HepG2 (cell line): ENCODE measurements at regions not wholly inside any gene's neighbourhood (a gene's known extent, or its start where the extent isn't known, plus 50 kb on each side); places are given as distances from the start of the nearest gene placed in this dataset.
A peak's percentile ranks its signal among the peaks of the same experiment; 100 is the strongest.

Experiments
- ATAC-seq: fragments of 200-7000 bp; cut with Tn5 transposase; 3 replicates; pipeline ENCODE4 v1.9.1; 2020; ENCODE audit warnings: mild to moderate bottlenecking, moderate library complexity
- BruUV-seq: library from RNA; stranded (reverse); fragments of 400-500 nt; replicated peaks from 2 replicates; lab custom pipeline; 2021; lab: Mats Ljungman, UMichigan
- CTCF ChIA-PET: fragments of 300-600 bp; formaldehyde crosslinking; extraction: SDS; loops from one replicate; lab custom pipeline; 2021; ENCODE audit warnings: low total read pairs, inconsistent platforms, low intra/inter-chr PET ratio; lab: Yijun Ruan, JAX
- POLR2A ChIA-PET: fragments of 350-600 bp; sonication (Branson Sonifier 250); formaldehyde crosslinking; loops from one replicate; lab custom pipeline; 2020; ENCODE audit warnings: antibody characterized with exemption, inconsistent platforms; lab: Yijun Ruan, JAX
- DNase-seq: peaks from one replicate; pipeline ENCODE4 v3.0.0-alpha.2; 2015; ENCODE audit warnings: low spot score
- FAIRE-seq: peaks from 3 replicates; lab custom pipeline; 2011; peaks lifted over from hg19 to GRCh38; lab: Jason Lieb, UNC
- H2AFZ ChIP-seq: one replicate; pipeline ENCODE4 v1.6.1; 2011; ENCODE audit warnings: low read length, inconsistent platforms
- H3K27ac ChIP-seq: fragments of 300-600 bp; 3 replicates; pipeline ENCODE4 v1.8.0; 2011; ENCODE audit warnings: mixed run types, mild to moderate bottlenecking, mixed read lengths, low read length, inconsistent platforms; ENCODE audit not compliant: insufficient read depth; ENCODE audit errors: extremely low read length
- H3K27me3 ChIP-seq, 2 experiments: fragments of 200-600 bp in 1 of 2; 2 replicates in 1 of 2; 3 replicates in 1 of 2; pipeline versions ENCODE4 v1.6.0 to v1.8.0; 2011; ENCODE audit warnings: low read length in 2 of 2, mild to moderate bottlenecking in 2 of 2, moderate library complexity in 2 of 2, inconsistent platforms in 1 of 2; ENCODE audit not compliant: insufficient read depth in 2 of 2, control insufficient read depth in 1 of 2
- H3K36me3 ChIP-seq, 2 experiments: fragments of 200-600 bp in 1 of 2; replicated peaks in 1 of 2; 2 replicates in 1 of 2; 3 replicates in 1 of 2; pipeline versions ENCODE4 v1.5.1 to v1.8.0; 2011; ENCODE audit warnings: low read length in 2 of 2, inconsistent platforms in 1 of 2; ENCODE audit not compliant: insufficient read depth in 2 of 2, control insufficient read depth in 1 of 2
- H3K4me1 ChIP-seq: 2 replicates; pipeline ENCODE4 v1.5.1; 2012; ENCODE audit warnings: low read length, inconsistent platforms; ENCODE audit not compliant: insufficient read depth
- H3K4me2 ChIP-seq: 2 replicates; pipeline ENCODE4 v1.6.0; 2011; ENCODE audit warnings: low read depth, low read length, inconsistent platforms
- H3K4me3 ChIP-seq, 3 experiments: fragments of 200-600 bp in 1 of 3; sonication (generic), shearing (Covaris generic) in 1 of 3; replicated peaks in 1 of 3; 2 replicates each; pipeline ENCODE4 v1.5.1; 2011 to 2016; ENCODE audit warnings: low read length in 3 of 3, inconsistent platforms in 2 of 3, low read depth in 2 of 3, mild to moderate bottlenecking in 2 of 3, control low read depth in 1 of 3, mixed read lengths in 1 of 3; ENCODE audit not compliant: insufficient read depth in 1 of 3
- H3K79me2 ChIP-seq: one replicate; pipeline ENCODE4 v1.6.1; 2011; ENCODE audit warnings: low read length, inconsistent platforms; ENCODE audit not compliant: insufficient read depth
- H3K9ac ChIP-seq: 2 replicates; pipeline ENCODE4 v1.6.0; 2011; ENCODE audit warnings: mild to moderate bottlenecking, low read depth, low read length, inconsistent platforms; ENCODE audit not compliant: insufficient read depth
- H3K9me3 ChIP-seq: 2 replicates; pipeline ENCODE4 v1.5.1; 2012; ENCODE audit warnings: mild to moderate bottlenecking, low read length
- H4K20me1 ChIP-seq: 2 replicates; pipeline ENCODE4 v1.6.0; 2011; ENCODE audit warnings: inconsistent platforms, mild to moderate bottlenecking, low read length, moderate library complexity; ENCODE audit not compliant: insufficient read depth
- ATF7-NPFF ChIP-seq: sonication (generic); formaldehyde crosslinking; IDR thresholded peaks from 2 replicates; pipeline ENCODE4 v1.8.1; 2023; ENCODE audit warnings: mild to moderate bottlenecking, low read depth, missing genetic modification reagents, moderate library complexity
- CC2D1A ChIP-seq: sonication (generic); formaldehyde crosslinking; IDR thresholded peaks from 2 replicates; pipeline ENCODE4 v1.8.1; 2023; ENCODE audit warnings: mild to moderate bottlenecking, missing genetic modification reagents
- CENPX ChIP-seq: sonication (generic); formaldehyde crosslinking; IDR thresholded peaks from 2 replicates; pipeline ENCODE4 v1.9.0; 2021; ENCODE audit warnings: mild to moderate bottlenecking, missing genetic modification reagents, moderate library complexity
- ISX ChIP-seq: sonication (generic); formaldehyde crosslinking; conservative IDR thresholded peaks from 2 replicates; pipeline ENCODE4 v1.5.0; 2020; ENCODE audit warnings: missing genetic modification reagents
- NBN ChIP-seq: fragments of 450-650 bp; conservative IDR thresholded peaks from 2 replicates; pipeline ENCODE4 v1.6.1; 2017
- RFXAP ChIP-seq: sonication (generic); formaldehyde crosslinking; IDR thresholded peaks from 2 replicates; pipeline ENCODE4 v1.4.0; 2020; ENCODE audit warnings: missing genetic modification reagents, borderline replicate concordance
- U2AF1 ChIP-seq: fragments of 200-400 bp; formaldehyde crosslinking; optimal IDR thresholded peaks from 2 replicates; pipeline ENCODE3; 2017; ENCODE audit warnings: mild to moderate bottlenecking, low read depth, low read length
- ZKSCAN1 ChIP-seq: fragments of 150-350 bp; IDR thresholded peaks from 2 replicates; pipeline ENCODE4 v1.6.1; 2014; ENCODE audit warnings: low read length
- ZNF20 ChIP-seq: sonication (generic); formaldehyde crosslinking; IDR thresholded peaks from 2 replicates; pipeline ENCODE4 v1.4.0; 2020; ENCODE audit warnings: mild to moderate bottlenecking, moderate library complexity, missing genetic modification reagents
- ZNF282 ChIP-seq: fragments of 450-650 bp; IDR thresholded peaks from 2 replicates; pipeline ENCODE4 v1.6.1; 2018; ENCODE audit not compliant: partially characterized antibody
- ZNF781 ChIP-seq: sonication (generic); formaldehyde crosslinking; IDR thresholded peaks from 2 replicates; pipeline ENCODE4 v1.5.1; 2020; ENCODE audit warnings: borderline replicate concordance, mild to moderate bottlenecking, missing genetic modification reagents; ENCODE audit errors: not compliant biosample characterization
- WGBS: methylation state at CpG from one replicate; pipeline ENCODE4 v1.1.6; 2017; ENCODE audit warnings: low lambda C conversion rate; 5-methylcytosine and 5-hydroxymethylcytosine counted together
- in situ Hi-C: cut with HindIII; loops from 2 replicates; pipeline ENCODE4 v1.10.0; 2017; ENCODE audit warnings: low pct_unique_long_range_greater_than_20kb; ENCODE audit not compliant: extremely low pct_ligation_motif_present
- intact Hi-C: fragments of 100-400 bp; cut with micrococcal nuclease; formaldehyde crosslinking; loops from one replicate; pipeline ENCODE4 v1.10.0; 2022; ENCODE audit not compliant: unreplicated experiment
- TF ChIP-seq, protein P1 (sequence below): IDR thresholded peaks from 2 replicates; pipeline ENCODE4 v1.6.1; 2016; ENCODE audit warnings: missing biosample characterization, missing genetic modification reagents, low read depth
- TF ChIP-seq, protein P2 (sequence below): sonication (generic); formaldehyde crosslinking; IDR thresholded peaks from 2 replicates; pipeline ENCODE4 v1.5.0; 2020; ENCODE audit warnings: missing genetic modification reagents
- TF ChIP-seq, protein P3 (sequence below): IDR thresholded peaks from 2 replicates; pipeline ENCODE4 v1.6.1; 2016; ENCODE audit warnings: low read depth

DNA sequence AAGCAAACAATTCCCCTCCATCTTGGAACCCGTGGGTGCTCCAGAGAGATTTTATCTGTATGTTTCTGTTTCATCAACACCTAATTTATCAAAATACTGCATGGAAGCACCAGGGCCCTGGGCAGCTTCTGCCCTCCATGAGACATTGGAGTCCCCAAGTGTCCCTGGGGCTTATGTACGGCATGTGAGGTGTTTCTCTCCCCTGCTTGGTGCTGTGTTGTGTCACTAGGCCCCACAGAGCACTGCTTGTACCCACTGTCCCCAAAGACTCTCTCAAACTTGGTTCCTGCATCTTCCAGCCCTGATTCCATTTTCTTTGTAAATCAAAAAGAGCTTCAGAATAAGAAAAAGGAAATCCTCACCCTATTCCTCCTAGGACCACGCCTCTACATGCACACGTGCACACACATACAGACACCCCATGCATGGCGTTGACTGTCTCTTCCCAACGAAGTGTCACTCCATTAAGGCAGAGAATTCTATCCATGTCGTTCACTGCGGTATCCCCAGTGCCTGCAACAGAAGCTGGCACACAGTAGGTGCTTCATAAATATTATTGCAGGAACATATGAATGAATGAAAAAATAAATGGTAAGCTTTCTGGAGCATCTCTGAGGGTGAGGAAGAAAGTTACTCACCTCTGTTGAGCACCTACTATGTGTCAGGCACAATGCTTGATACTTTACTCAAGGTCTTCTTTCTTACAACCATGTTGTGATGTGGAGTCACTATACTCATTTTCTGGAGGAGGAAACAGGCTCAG, 191.6 kb downstream of the DICER1 start:
- POLR2A ChIA-PET, result no interaction called here
- no peak for ATAC-seq
- no peaks in the 10 kb centered on the region for H4K20me1 ChIP-seq
- BruUV-seq, result no TSS peak
- peaks cover under 1 to 31% of the 10 kb centered on the region in 2 experiments; a peak in 2 of 5 replicates for H3K27me3 ChIP-seq
- no peaks in the 10 kb centered on the region for H3K79me2 ChIP-seq
- no peak overlapping the region for H3K4me2 ChIP-seq
- no peak for DNase-seq
- intact Hi-C loops, result no loop called here
- FAIRE-seq, result no peak
- in situ Hi-C loops, result no loop called here
- H3K4me1 ChIP-seq, result no peaks in the 10 kb centered on the region
- CTCF ChIA-PET, result no interaction called here
- H2AFZ ChIP-seq, result no peak overlapping the region
- no peak overlapping the region for H3K27ac ChIP-seq
- peak; percentile 87 for TF ChIP-seq ZKSCAN1
- TF ChIP-seq RFXAP (CRISPR knock-in tag), result no peak
- no peak for TF ChIP-seq ATF7-NPFF
- TF ChIP-seq ZNF781, result no peak
- no peak for TF ChIP-seq ZNF20 (CRISPR knock-in tag)
- TF ChIP-seq, all 625 proteins: peak for 1
- Histone ChIP-seq H3K4me3 (no peak overlapping the region), H3K9ac (no peak overlapping the region), H3K9me3 (no peaks in the 10 kb centered on the region), H3K36me3 (no peaks in the 10 kb centered on the region)
- 35% methylated on average over 8 of the region's 8 CpGs for WGBS

DNA sequence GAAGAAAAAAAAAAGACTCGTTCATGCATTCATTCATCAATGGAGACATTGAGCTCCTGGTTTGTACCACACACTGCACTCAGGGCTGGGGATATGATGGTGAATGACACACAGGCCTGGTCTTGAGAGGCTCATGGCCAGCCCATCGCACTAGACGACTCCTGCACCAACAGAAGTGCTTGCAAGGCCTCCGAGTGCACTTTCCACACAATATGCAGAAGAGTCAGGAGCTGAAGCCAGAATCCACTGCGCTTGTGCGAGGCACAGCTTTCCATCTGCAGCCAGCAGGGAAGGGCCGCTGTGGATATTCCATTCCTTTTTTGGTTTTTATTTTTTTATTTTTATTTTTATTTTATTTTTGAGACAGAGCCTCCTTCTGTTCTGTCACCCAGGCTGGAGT, 192.4 kb downstream of the DICER1 start:
- Histone ChIP-seq H2AFZ (no peak overlapping the region), H3K4me1 (no peaks in the 10 kb centered on the region), H3K9ac (no peak overlapping the region), H3K27ac (no peak overlapping the region), H3K27me3 (peaks cover 1 to 27% of the 10 kb centered on the region in 2 experiments; a peak in 2 of 5 replicates), H3K9me3 (no peaks in the 10 kb centered on the region), H3K4me2 (no peak overlapping the region), H4K20me1 (no peaks in the 10 kb centered on the region), H3K79me2 (no peaks in the 10 kb centered on the region), H3K36me3 (no peaks in the 10 kb centered on the region), H3K4me3 (no peak overlapping the region)
- ATAC-seq, result no peak
- WGBS, result 45% methylated on average over 6 of the region's 7 CpGs
- POLR2A ChIA-PET, result no interaction called here
- CTCF ChIA-PET, result no interaction called here
- DNase-seq, result no peak
- intact Hi-C loops (no loop called here), in situ Hi-C loops (no loop called here)
- FAIRE-seq, result no peak
- BruUV-seq, result no TSS peak
- TF ChIP-seq, protein P1, sequence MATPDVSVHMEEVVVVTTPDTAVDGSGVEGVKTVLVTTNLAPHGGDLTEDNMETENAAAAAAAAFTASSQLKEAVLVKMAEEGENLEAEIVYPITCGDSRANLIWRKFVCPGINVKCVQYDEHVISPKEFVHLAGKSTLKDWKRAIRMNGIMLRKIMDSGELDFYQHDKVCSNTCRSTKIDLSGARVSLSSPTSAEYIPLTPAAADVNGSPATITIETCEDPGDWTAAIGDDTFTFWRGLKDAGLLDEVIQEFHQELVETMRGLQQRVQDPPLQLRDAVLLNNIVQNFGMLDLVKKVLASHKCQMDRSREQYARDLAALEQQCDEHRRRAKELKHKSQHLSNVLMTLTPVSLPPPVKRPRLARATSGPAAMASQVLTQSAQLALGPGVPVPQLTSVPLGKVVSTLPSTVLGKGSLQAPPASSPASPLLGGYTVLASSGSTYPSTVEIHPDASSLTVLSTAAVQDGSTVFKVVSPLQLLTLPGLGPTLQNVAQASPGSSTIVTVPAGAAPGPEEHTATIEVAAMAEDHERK (CRISPR knock-in tag), result no peak
- TF ChIP-seq, protein P2, sequence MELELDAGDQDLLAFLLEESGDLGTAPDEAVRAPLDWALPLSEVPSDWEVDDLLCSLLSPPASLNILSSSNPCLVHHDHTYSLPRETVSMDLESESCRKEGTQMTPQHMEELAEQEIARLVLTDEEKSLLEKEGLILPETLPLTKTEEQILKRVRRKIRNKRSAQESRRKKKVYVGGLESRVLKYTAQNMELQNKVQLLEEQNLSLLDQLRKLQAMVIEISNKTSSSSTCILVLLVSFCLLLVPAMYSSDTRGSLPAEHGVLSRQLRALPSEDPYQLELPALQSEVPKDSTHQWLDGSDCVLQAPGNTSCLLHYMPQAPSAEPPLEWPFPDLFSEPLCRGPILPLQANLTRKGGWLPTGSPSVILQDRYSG (CRISPR knock-in tag), result no peak
- no peak for TF ChIP-seq U2AF1
- TF ChIP-seq, protein P3, sequence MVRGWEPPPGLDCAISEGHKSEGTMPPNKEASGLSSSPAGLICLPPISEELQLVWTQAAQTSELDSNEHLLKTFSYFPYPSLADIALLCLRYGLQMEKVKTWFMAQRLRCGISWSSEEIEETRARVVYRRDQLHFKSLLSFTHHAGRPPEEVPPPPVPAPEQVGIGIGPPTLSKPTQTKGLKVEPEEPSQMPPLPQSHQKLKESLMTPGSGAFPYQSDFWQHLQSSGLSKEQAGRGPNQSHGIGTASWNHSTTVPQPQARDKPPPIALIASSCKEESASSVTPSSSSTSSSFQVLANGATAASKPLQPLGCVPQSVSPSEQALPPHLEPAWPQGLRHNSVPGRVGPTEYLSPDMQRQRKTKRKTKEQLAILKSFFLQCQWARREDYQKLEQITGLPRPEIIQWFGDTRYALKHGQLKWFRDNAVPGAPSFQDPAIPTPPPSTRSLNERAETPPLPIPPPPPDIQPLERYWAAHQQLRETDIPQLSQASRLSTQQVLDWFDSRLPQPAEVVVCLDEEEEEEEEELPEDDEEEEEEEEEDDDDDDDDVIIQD (CRISPR knock-in tag), result no peak
- no peak for TF ChIP-seq CC2D1A (CRISPR knock-in tag)
- TF ChIP-seq CENPX (CRISPR knock-in tag), result no peak
- TF ChIP-seq ISX, result no peak
- TF ChIP-seq NBN, result no peak
- no peak for TF ChIP-seq ZNF282
